Spinal cord (tissue), 9 donors: ENCODE measurements at regions not wholly inside any gene's neighbourhood (a gene's known extent, or its start where the extent isn't known, plus 50 kb on each side); places are given as distances from the start of the nearest gene placed in this dataset.
"Not testable (repeated sequence)": the region's sequence is repeated elsewhere in the genome, so short reads cannot be mapped to it uniquely, and the experiment has no call there.

Source experiments
- DNase-seq, 6 donors: peaks; one replicate each; pipeline versions ENCODE4 v3.0.0 to v3.0.0-alpha.2; 2013 to 2015; ENCODE audit warnings: low spot score in 6 of 6, low read depth in 4 of 6
- H3K27ac ChIP-seq: one replicate; pipeline ENCODE4 v1.5.1; 2013; ENCODE audit warnings: low read depth, low read length, control low read depth
- H3K27me3 ChIP-seq: one replicate; pipeline ENCODE4 v1.6.1; 2013; ENCODE audit warnings: low read length; ENCODE audit not compliant: control insufficient read depth, insufficient read depth
- H3K36me3 ChIP-seq: one replicate; pipeline ENCODE4 v1.6.1; 2013; ENCODE audit warnings: low read length; ENCODE audit not compliant: control insufficient read depth, insufficient read depth
- H3K4me1 ChIP-seq: one replicate; pipeline ENCODE4 v1.6.1; 2013; ENCODE audit warnings: low read length; ENCODE audit not compliant: control insufficient read depth, insufficient read depth
- H3K4me3 ChIP-seq: one replicate; pipeline ENCODE4 v1.5.1; 2013; ENCODE audit warnings: low read depth, low read length, control low read depth
- H3K9me3 ChIP-seq: one replicate; pipeline ENCODE4 v1.6.1; 2013; ENCODE audit warnings: low read length; ENCODE audit not compliant: control insufficient read depth, insufficient read depth
- WGBS: methylation state at CpG from one replicate; pipeline ENCODE4 v1.1.5; 2013; ENCODE audit warnings: missing lambda C conversion rate; ENCODE audit not compliant: insufficient coverage; 5-methylcytosine and 5-hydroxymethylcytosine counted together
- donor health status: healthy.

DNA sequence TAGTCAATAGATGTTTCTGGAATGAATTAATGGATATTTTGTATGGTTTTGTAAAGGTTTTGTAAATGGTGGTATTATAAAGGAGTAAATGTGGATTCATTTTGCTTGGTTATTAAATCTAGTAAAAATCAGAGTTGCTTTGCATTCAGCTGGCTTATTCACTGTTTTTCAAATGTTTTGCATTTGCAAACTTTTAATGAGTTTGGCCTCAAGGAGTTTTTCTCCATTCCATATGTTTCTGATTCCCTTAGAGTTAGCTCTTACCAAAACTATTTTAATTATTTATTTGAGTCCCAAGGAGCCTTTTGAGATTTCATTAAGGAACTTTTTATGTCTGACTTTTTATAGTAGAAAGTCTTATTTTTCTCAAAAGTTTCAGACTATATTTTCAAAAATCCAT, 992.2 kb downstream of the DIPK2A start:
- H3K9me3 ChIP-seq, result no peaks in the 10 kb centered on the region
- no peak for DNase-seq
- no peak overlapping the region for H3K27ac ChIP-seq
- no peak overlapping the region for H3K4me3 ChIP-seq
- H3K36me3 ChIP-seq, result no peaks in the 10 kb centered on the region
- H3K27me3 ChIP-seq, result no peaks in the 10 kb centered on the region
- no peaks in the 10 kb centered on the region for H3K4me1 ChIP-seq

- no peak for DNase-seq
- no peaks in the 10 kb centered on the region for H3K36me3 ChIP-seq
- H3K27me3 ChIP-seq, result no peaks in the 10 kb centered on the region
- H3K4me3 ChIP-seq, result no peak overlapping the region
- WGBS, result no CpG with 5 or more reads among the region's 2 CpGs
- H3K4me1 ChIP-seq, result no peaks in the 10 kb centered on the region
- no peak overlapping the region for H3K27ac ChIP-seq
- H3K9me3 ChIP-seq, result no peaks in the 10 kb centered on the region
Observed at GRCh38 chr3:144966560-144966959, 994.9 kb downstream of the DIPK2A start.

DNA sequence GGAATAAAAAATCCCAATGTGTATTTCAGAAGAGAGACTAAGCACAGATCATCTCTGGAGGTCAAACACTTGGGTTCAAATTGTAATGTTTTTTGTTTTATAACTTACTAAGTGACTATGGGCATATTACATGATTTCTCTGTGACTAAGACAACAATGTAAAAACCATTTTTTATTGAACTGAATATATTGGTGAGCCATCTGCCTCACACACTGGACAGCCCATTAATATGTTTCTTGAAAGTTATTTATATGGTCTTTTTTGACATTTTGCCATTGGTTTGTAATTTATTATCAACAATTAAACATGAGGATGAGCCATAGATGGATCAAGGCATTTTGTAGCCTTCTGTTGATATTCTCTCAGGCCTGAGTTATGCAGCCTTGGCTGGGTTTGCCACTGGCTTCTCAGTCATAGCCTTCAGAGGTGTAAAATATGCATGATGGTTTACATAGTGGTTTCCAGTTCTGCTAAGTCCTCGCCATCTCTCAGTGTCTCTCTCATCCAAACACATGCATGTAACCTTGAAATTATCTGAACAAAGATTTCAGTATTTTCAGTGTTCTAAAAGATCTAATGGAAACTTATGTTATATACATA, 997.2 kb downstream of the DIPK2A start:
- Histone ChIP-seq H3K36me3 (no peaks in the 10 kb centered on the region), H3K27me3 (no peaks in the 10 kb centered on the region), H3K4me3 (no peak overlapping the region), H3K4me1 (no peaks in the 10 kb centered on the region), H3K9me3 (no peaks in the 10 kb centered on the region), H3K27ac (no peak overlapping the region)
- DNase-seq, result no peak
- WGBS, result no CpG with 5 or more reads among the region's 1 CpG

DNA sequence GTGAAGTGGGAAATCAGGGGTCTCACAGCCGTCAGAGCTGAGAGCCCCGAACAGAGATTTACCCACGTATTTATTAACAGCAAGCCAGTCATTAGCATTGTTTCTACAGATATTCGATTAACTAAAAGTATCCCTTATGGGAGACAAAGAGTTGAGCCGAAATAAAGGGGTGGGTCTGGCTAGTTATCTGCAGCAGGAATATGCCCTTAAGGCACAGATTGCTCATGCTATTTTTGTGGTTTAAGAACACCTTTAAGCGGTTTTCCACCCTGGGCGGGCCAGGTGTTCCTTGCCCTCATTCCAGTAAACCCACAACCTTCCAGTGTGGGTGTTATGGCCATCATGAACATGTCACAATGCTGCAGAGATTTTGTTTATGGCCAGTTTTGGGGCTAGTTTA, 1012.9 kb downstream of the DIPK2A start:
- not testable (repeated sequence) for H3K36me3 ChIP-seq, H3K27me3 ChIP-seq, H3K9me3 ChIP-seq, H3K4me1 ChIP-seq, H3K27ac ChIP-seq, H3K4me3 ChIP-seq, DNase-seq
- whole genome bisulfite sequencing, result 100% methylated on average over 1 of the region's 7 CpGs

DNA sequence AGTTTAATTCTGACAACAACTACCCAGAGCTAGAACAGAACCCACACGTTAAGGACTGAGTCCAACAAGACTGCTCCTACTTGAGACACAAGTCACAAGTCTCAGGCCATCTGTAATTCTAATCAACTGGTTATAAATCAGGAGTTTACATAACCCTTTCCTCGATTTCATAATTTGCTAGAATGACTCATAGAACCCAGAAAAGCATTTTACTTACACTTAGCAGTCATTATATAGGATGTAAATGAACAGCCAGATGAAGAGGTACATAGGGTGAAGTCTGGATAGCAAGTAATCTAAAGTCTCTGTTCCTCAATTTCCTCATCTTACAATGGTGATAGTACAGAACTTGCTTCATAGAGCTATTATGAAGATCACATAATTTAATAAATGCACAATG, 1018.2 kb downstream of the DIPK2A start:
- H3K36me3 ChIP-seq, result no peaks in the 10 kb centered on the region
- no peaks in the 10 kb centered on the region for H3K9me3 ChIP-seq
- DNase-seq, result no peak
- WGBS, result 88% methylated on average over 1 of the region's 2 CpGs
- no peak overlapping the region for H3K4me3 ChIP-seq
- H3K27ac ChIP-seq, result no peak overlapping the region
- H3K27me3 ChIP-seq, result no peaks in the 10 kb centered on the region
- no peaks in the 10 kb centered on the region for H3K4me1 ChIP-seq

GRCh38 chr3:144995856-144996255, 1024.2 kb downstream of the DIPK2A start:
- H3K27me3 ChIP-seq, result no peaks in the 10 kb centered on the region
- H3K27ac ChIP-seq, result no peak overlapping the region
- no peaks in the 10 kb centered on the region for H3K9me3 ChIP-seq
- WGBS, result no CpG with 5 or more reads among the region's 1 CpG
- H3K4me1 ChIP-seq, result no peaks in the 10 kb centered on the region
- DNase-seq, result no peak
- no peak overlapping the region for H3K4me3 ChIP-seq
- no peaks in the 10 kb centered on the region for H3K36me3 ChIP-seq

- no peaks in the 10 kb centered on the region for H3K36me3 ChIP-seq
- H3K27ac ChIP-seq, result no peak overlapping the region
- no peaks in the 10 kb centered on the region for H3K27me3 ChIP-seq
- DNase-seq, result no peak
- no CpG with 5 or more reads among the region's 4 CpGs for WGBS
- H3K4me3 ChIP-seq, result no peak overlapping the region
- no peaks in the 10 kb centered on the region for H3K9me3 ChIP-seq
- H3K4me1 ChIP-seq, result no peaks in the 10 kb centered on the region
Observed at GRCh38 chr3:145005427-145005826, 1033.8 kb downstream of the DIPK2A start.

GRCh38 chr3:145006271-145006670, 1034.6 kb downstream of the DIPK2A start:
- Histone ChIP-seq H3K27ac (no peak overlapping the region), H3K9me3 (no peaks in the 10 kb centered on the region), H3K27me3 (no peaks in the 10 kb centered on the region), H3K36me3 (no peaks in the 10 kb centered on the region), H3K4me1 (no peaks in the 10 kb centered on the region), H3K4me3 (no peak overlapping the region)
- peak in 1 of 6 donors; percentile 52 for DNase-seq
- 100% methylated on average over 1 of the region's 3 CpGs for WGBS

GRCh38 chr3:145013931-145014330, 1042.3 kb downstream of the DIPK2A start:
- no CpG with 5 or more reads among the region's 1 CpG for WGBS
- H3K4me3 ChIP-seq, result no peak overlapping the region
- H3K36me3 ChIP-seq, result no peaks in the 10 kb centered on the region
- DNase-seq, result no peak
- no peaks in the 10 kb centered on the region for H3K9me3 ChIP-seq
- H3K27ac ChIP-seq, result no peak overlapping the region
- H3K27me3 ChIP-seq, result no peaks in the 10 kb centered on the region
- H3K4me1 ChIP-seq, result no peaks in the 10 kb centered on the region

DNA sequence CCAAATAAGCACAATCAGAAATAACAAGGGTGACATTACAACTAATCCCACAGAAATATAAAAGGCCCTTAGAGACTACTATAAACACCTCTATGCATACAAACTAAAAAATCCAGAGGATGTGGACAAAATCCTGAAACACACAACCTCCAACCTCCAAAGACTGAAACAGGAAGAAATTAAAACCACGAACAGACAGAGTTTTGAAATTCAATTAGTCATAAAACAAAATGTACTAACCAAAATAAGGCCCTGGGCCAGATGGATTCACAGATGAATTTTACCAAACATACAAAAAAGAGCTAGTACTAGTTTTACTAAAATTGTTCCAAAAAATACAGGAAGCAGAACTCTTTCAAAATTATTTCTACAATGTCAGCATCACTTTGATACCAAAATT, 1043.6 kb downstream of the DIPK2A start:
- 80% methylated on average over 1 of the region's 1 CpG for WGBS
- Histone ChIP-seq H3K27me3 (no peaks in the 10 kb centered on the region), H3K9me3 (no peaks in the 10 kb centered on the region), H3K36me3 (no peaks in the 10 kb centered on the region), H3K4me3 (no peak overlapping the region), H3K4me1 (no peaks in the 10 kb centered on the region), H3K27ac (no peak overlapping the region)
- peak in 1 of 6 donors; percentile 32 for DNase-seq
